GM12892 (cell line): ENCODE measurements at regions not wholly inside any gene's neighbourhood (a gene's known extent, or its start where the extent isn't known, plus 50 kb on each side); places are given as distances from the start of the nearest gene placed in this dataset.

ENCODE experiments used
- POLR2AphosphoS5 ChIP-seq: IDR thresholded peaks from 2 replicates; pipeline ENCODE4 v1.6.1; 2011; ENCODE audit warnings: low read depth, low read length, control low read depth
- TAF1 ChIP-seq: IDR thresholded peaks from 2 replicates; pipeline ENCODE4 v1.6.1; 2011; ENCODE audit warnings: low read depth, mild to moderate bottlenecking, control low read depth, low read length, borderline replicate concordance

DNA sequence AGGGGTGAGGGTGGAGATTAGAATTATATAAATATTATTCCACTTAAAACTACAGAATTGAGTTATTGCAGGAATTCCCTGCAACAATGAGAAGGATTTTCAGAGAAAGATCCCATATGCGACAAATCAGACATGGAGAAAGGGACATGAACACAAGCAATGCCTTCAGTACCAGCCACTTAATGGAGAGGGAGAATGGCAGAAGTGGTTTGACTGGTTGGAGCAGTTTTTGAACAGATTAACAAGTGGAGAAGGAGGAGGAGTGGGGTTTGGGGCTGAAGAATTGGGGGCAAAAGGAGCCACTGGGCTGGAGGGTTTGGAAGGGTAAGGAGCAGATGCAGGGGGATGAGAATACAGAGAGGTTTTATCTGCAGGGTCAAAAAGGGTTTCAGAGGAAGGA lies 620.9 kb upstream of the PTPRD start:
- TF ChIP-seq POLR2AphosphoS5 (no peak), TAF1 (no peak)
